HS-27A (cell line): ENCODE measurements at regions not wholly inside any gene's neighbourhood (a gene's known extent, or its start where the extent isn't known, plus 50 kb on each side); places are given as distances from the start of the nearest gene placed in this dataset.

Source experiments
- DNase-seq: peaks from one replicate; pipeline ENCODE4 v3.0.0-alpha.2; 2012; ENCODE audit warnings: low read depth, missing footprints

GRCh38 chr6:11296449-11297375 is 64.2 kb upstream of the NEDD9 start:
- no peak for DNase-seq

DNA sequence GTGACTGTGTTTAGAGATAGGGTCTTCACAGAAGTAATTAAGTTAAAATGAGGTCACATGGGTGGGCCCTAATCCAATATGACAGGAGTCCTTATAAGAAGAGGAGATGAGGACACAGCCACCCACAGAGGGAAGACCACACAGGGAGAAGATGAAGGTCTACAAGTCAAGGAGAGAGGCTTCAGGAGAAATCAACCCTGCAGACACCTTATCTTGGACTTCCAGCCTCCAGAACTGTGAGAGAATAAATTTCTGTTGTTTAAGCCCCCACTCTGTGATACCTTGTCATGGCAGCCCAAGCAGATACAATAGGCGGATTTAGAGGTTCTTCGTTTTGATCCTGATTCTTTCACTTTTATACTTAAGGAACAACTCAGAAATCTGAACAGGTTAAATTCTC is 63.5 kb upstream of the NEDD9 start:
- DNase-seq, result no peak

- DNase-seq, result no peak
Observed at GRCh38 chr6:11294228-11294627, 61.8 kb upstream of the NEDD9 start.

- no peak for DNase-seq
Observed at GRCh38 chr6:11292594-11293236, 60.2 kb upstream of the NEDD9 start.

DNA sequence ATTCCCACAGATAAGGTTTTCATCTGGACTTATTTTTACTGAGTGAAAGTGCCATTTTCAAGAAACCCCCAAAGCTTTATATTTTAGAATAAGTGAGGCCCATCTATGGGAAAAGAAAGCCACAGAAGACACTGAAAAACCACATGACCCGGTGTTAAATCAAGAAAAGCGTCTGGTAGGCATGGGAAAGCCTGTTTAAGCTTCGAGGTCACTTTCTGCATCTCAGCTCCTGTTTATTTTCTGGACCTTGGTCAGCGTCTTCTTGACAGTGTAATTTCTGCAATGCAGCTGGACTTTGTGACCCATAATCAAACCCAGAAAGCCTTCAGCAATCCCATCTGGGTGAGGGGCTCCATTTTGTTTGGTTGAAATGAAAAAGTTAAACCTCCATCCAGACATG is 59.6 kb upstream of the NEDD9 start:
- DNase-seq, result no peak

DNA sequence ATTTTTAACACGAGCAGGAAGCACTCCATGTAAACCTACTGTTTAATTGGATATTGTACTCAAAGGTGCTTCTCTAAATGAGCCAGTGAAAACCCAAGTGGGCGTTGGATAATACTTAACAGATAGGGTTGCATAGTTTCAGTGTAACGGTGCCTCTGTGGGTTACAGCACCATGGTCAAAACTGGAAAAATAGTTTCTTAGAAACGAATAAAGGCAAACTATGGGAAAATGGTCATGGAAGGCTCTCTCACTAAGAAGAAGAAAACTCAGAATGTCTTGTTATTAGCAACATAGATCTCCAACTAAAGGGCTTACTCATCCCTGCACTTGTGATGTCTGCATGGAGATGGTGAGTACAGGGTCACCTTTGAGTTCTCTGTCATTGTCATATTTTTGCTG is 59.1 kb upstream of the NEDD9 start:
- DNase-seq, result no peak

DNA sequence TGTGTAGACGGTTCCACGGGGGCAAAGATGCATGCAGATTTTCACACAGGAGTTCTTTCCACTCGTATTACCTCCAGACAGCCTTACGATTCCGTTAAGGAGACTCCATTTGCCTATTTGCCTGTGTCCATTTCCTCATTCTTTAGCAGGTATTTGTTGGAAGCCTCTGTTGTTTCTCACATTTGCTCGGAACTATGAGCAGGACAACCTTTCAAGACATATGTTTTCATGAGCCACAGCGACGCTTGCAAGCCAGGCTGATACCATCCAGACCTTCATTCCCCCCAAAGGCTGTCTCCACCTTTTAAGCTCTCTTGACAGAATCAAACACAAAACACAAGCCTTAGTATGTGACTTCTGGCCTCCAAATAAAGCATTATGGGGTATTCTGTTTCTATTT is 57.6 kb upstream of the NEDD9 start:
- DNase-seq, result no peak

GRCh38 chr6:11288065-11288464 is 55.6 kb upstream of the NEDD9 start:
- no peak for DNase-seq

GRCh38 chr6:11284996-11285395 is 52.5 kb upstream of the NEDD9 start:
- DNase-seq, result no peak

DNA sequence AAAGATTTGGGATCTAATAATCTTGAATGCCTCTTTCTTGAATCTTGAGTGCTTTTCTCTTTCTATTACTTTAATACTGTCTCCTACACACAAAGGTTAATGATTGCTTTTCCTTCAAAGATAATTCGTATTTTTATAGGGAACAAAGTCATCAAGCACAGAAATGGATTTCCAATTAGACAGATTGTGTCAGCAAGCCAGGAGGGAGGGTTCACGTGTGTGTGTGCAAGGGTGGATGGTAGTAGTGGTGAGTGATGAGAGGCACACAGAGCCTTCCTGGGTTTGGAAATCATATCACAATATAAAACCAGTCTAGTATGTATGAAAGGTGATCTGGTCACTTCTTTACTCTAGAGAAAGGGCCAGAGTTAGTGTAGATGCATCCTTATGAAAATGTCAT is 51.2 kb upstream of the NEDD9 start:
- no peak for DNase-seq

DNA sequence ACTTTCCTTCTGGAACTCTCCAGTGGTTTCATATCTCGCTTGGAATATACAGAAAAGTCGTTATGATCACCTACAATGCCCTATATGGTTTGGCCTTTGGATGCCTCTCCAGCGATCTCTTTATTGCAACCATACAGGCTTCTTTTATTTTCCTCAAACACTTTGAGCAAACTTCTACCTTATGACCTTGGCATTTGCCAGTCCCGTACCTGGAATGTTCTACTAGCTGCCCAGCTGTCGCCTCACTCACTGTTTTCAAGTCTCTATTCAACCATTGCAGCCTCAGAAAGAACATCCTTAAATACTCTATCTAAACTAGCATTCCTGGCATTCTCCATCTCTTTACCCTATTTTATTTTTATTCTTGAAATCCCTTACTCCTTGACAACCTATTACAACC is 50.4 kb upstream of the NEDD9 start:
- DNase-seq, result no peak
